ENCODE measurements at regions not wholly inside any gene's neighbourhood (a gene's known extent, or its start where the extent isn't known, plus 50 kb on each side); places are given as distances from the start of the nearest gene placed in this dataset.

GRCh38 chr3:3468596-3468995, 289.1 kb upstream of the CRBN start:
- Mint-ChIP-seq H3K4me1 (ENCODE audit: low read depth) (no peaks in the 10 kb centered on the region), H3K27me3 (no peaks in the 10 kb centered on the region), H3K4me3 (no peak overlapping the region), H3K9me3 (no peaks in the 10 kb centered on the region), H3K27ac (no peak overlapping the region), H3K36me3 (ENCODE audit: low read depth) (no peaks in the 10 kb centered on the region)
- ChIA-PET CTCF (no interaction called here), POLR2A (no interaction called here)
- no peak for DNase-seq
- TF ChIP-seq CTCF (IDR thresholded peaks at IDR 0.05), result no peak
- intact Hi-C loops (cut with micrococcal nuclease), result no loop called here
- no peak for ATAC-seq

GRCh38 chr3:3464131-3464530, 284.6 kb upstream of the CRBN start:
- Mint-ChIP-seq H3K9me3 (no peaks in the 10 kb centered on the region), H3K27me3 (no peaks in the 10 kb centered on the region), H3K4me3 (no peak overlapping the region), H3K36me3 (ENCODE audit: low read depth) (no peaks in the 10 kb centered on the region), H3K4me1 (ENCODE audit: low read depth) (no peaks in the 10 kb centered on the region), H3K27ac (no peak overlapping the region)
- ChIA-PET CTCF (no interaction called here), POLR2A (interaction anchor here (0.9 kb wide), 1 partner anchor 149 kb away, joined by 3 read pairs; no protein-coding TSS in a partner anchor)
- intact Hi-C loops (cut with micrococcal nuclease), result no loop called here
- no peak for ATAC-seq
- TF ChIP-seq CTCF (IDR thresholded peaks at IDR 0.05), result no peak
- DNase-seq, result no peak

GRCh38 chr3:3461317-3461716, 281.8 kb upstream of the CRBN start:
- H3K4me1 Mint-ChIP-seq (ENCODE audit: low read depth), result no peaks in the 10 kb centered on the region
- H3K27ac Mint-ChIP-seq, result no peak overlapping the region
- ChIA-PET POLR2A (no interaction called here), CTCF (no interaction called here)
- no peaks in the 10 kb centered on the region for H3K36me3 Mint-ChIP-seq (ENCODE audit: low read depth)
- ATAC-seq (no peak), DNase-seq (no peak)
- TF ChIP-seq CTCF (IDR thresholded peaks at IDR 0.05), result no peak
- H3K9me3 Mint-ChIP-seq, result no peaks in the 10 kb centered on the region
- H3K4me3 Mint-ChIP-seq, result no peak overlapping the region
- intact Hi-C loops (cut with micrococcal nuclease), result no loop called here
- no peaks in the 10 kb centered on the region for H3K27me3 Mint-ChIP-seq

GRCh38 chr3:3448468-3448867, 269.0 kb upstream of the CRBN start:
- DNase-seq (no peak), ATAC-seq (no peak)
- Mint-ChIP-seq H3K4me1 (ENCODE audit: low read depth) (no peaks in the 10 kb centered on the region), H3K9me3 (no peaks in the 10 kb centered on the region), H3K27ac (no peak overlapping the region), H3K36me3 (ENCODE audit: low read depth) (no peaks in the 10 kb centered on the region), H3K27me3 (no peaks in the 10 kb centered on the region), H3K4me3 (no peak overlapping the region)
- no peak for TF ChIP-seq CTCF (IDR thresholded peaks at IDR 0.05)
- ChIA-PET POLR2A (no interaction called here), CTCF (no interaction called here)
- intact Hi-C loops (cut with micrococcal nuclease), result no loop called here

GRCh38 chr3:3447641-3448040, 268.1 kb upstream of the CRBN start:
- H3K4me1 Mint-ChIP-seq (ENCODE audit: low read depth), result no peaks in the 10 kb centered on the region
- H3K4me3 Mint-ChIP-seq, result no peak overlapping the region
- ATAC-seq, result no peak
- CTCF ChIA-PET, result no interaction called here
- H3K9me3 Mint-ChIP-seq, result no peaks in the 10 kb centered on the region
- DNase-seq, result no peak
- H3K27ac Mint-ChIP-seq, result no peak overlapping the region
- TF ChIP-seq CTCF (IDR thresholded peaks at IDR 0.05), result no peak
- no peaks in the 10 kb centered on the region for H3K27me3 Mint-ChIP-seq
- intact Hi-C loops (cut with micrococcal nuclease), result no loop called here
- POLR2A ChIA-PET, result no interaction called here
- H3K36me3 Mint-ChIP-seq (ENCODE audit: low read depth), result no peaks in the 10 kb centered on the region

Measured in activated CD8-positive, alpha-beta T cell treated with anti-CD3 and anti-CD28 coated beads for 36 hours (primary cell).